Endothelial cell of umbilical vein (primary cell): ENCODE measurements at regions not wholly inside any gene's neighbourhood (a gene's known extent, or its start where the extent isn't known, plus 50 kb on each side); places are given as distances from the start of the nearest gene placed in this dataset.

ENCODE experiments used
- BruUV-seq: library from RNA; stranded (reverse); fragments of 400-500 nt; replicated peaks from 2 replicates; lab custom pipeline; 2021; lab: Mats Ljungman, UMichigan
- CTCF ChIA-PET: fragments of 300-600, 350-600 bp; sonication (Branson Sonifier 250); formaldehyde crosslinking; loops from one replicate; lab custom pipeline; 2021; ENCODE audit warnings: antibody characterized with exemption, inconsistent platforms; lab: Charles Lee
- POLR2A ChIA-PET: fragments of 300-600, 350-600 bp; sonication (Branson Sonifier 250); formaldehyde crosslinking; loops from one replicate; lab custom pipeline; 2021; ENCODE audit warnings: antibody characterized with exemption, inconsistent platforms; lab: Charles Lee
- DNase-seq: peaks from one replicate; pipeline ENCODE4 v3.0.0-alpha.2; 2011; ENCODE audit warnings: low read depth, low spot score
- FAIRE-seq: peaks from 2 replicates; lab custom pipeline; 2011; peaks lifted over from hg19 to GRCh38; lab: Jason Lieb, UNC
- H2AFZ ChIP-seq: 2 replicates; pipeline ENCODE4 v1.6.0; 2012; ENCODE audit warnings: low read depth, low read length, control low read depth, inconsistent platforms
- H3K27ac ChIP-seq: 2 replicates; pipeline ENCODE4 v1.5.1; 2011; ENCODE audit warnings: low read depth, mild to moderate bottlenecking, control low read depth, low read length, moderate library complexity; ENCODE audit not compliant: insufficient read depth
- H3K27me3 ChIP-seq, 2 experiments: 2 replicates each; pipeline versions ENCODE4 v1.6.0 to v1.6.1; 2011; ENCODE audit warnings: low read length in 2 of 2, mixed read lengths in 1 of 2; ENCODE audit not compliant: control insufficient read depth in 2 of 2, insufficient read depth in 2 of 2
- H3K36me3 ChIP-seq, 2 experiments: 2 replicates in 1 of 2; 3 replicates in 1 of 2; pipeline ENCODE4 v1.5.1; 2011; ENCODE audit warnings: low read length in 2 of 2, mild to moderate bottlenecking in 1 of 2, moderate library complexity in 1 of 2; ENCODE audit not compliant: control insufficient read depth in 2 of 2, insufficient read depth in 2 of 2; ENCODE audit errors: extremely low read depth in 1 of 2
- H3K4me1 ChIP-seq: 3 replicates; pipeline ENCODE4 v1.5.1; 2011; ENCODE audit warnings: mild to moderate bottlenecking, low read length; ENCODE audit not compliant: control insufficient read depth, insufficient read depth; ENCODE audit errors: extremely low read depth
- H3K4me2 ChIP-seq: 2 replicates; pipeline ENCODE4 v1.6.1; 2011; ENCODE audit warnings: low read length, control low read depth, mixed read lengths; ENCODE audit not compliant: insufficient read depth
- H3K4me3 ChIP-seq, 3 experiments: fragments of 200-600 bp in 1 of 3; sonication (generic), shearing (Covaris generic) in 1 of 3; replicated peaks in 1 of 3; 2 replicates each; pipeline ENCODE4 v1.5.1; 2011 to 2016; ENCODE audit warnings: control low read depth in 3 of 3, low read length in 3 of 3, mild to moderate bottlenecking in 2 of 3, inconsistent platforms in 1 of 3, low read depth in 1 of 3, moderate library complexity in 1 of 3; ENCODE audit not compliant: insufficient read depth in 1 of 3
- H3K79me2 ChIP-seq: 2 replicates; pipeline ENCODE4 v1.6.0; 2012; ENCODE audit warnings: low read length, inconsistent platforms; ENCODE audit not compliant: control insufficient read depth, insufficient read depth
- H3K9ac ChIP-seq: replicated peaks from 2 replicates; pipeline ENCODE3; 2011; ENCODE audit warnings: low read length, control low read depth; ENCODE audit not compliant: insufficient read depth; ENCODE audit errors: extremely low read depth
- H3K9me1 ChIP-seq: replicated peaks from 3 replicates; pipeline ENCODE4 v1.6.0; 2011; ENCODE audit warnings: mild to moderate bottlenecking, low read length; ENCODE audit not compliant: control insufficient read depth, insufficient read depth; ENCODE audit errors: extremely low read depth
- H3K9me3 ChIP-seq: replicated peaks from 2 replicates; pipeline ENCODE4 v1.5.1; 2012; ENCODE audit warnings: low read length, inconsistent platforms; ENCODE audit not compliant: control insufficient read depth, insufficient read depth
- H4K20me1 ChIP-seq: replicated peaks from 2 replicates; pipeline ENCODE3; 2011; ENCODE audit warnings: mild to moderate bottlenecking, low read length; ENCODE audit not compliant: control insufficient read depth, insufficient read depth; ENCODE audit errors: extremely low read depth
- CTCF ChIP-seq, 2 donors: IDR thresholded peaks; 1 replicate in 1 of 2; 2 replicates in 1 of 2; pipeline ENCODE4 v1.5.1; 2011; ENCODE audit warnings: low read length in 2 of 2, mild to moderate bottlenecking in 2 of 2, moderate library complexity in 2 of 2, control low read depth in 1 of 2, inconsistent platforms in 1 of 2, low read depth in 1 of 2; ENCODE audit not compliant: insufficient read depth in 1 of 2; ENCODE audit errors: extremely low read depth in 1 of 2
- EZH2 ChIP-seq: IDR thresholded peaks from 2 replicates; pipeline ENCODE4 v1.6.1; 2012; ENCODE audit warnings: borderline replicate concordance, low read depth, mild to moderate bottlenecking, moderate library complexity, low read length, inconsistent platforms; ENCODE audit not compliant: severe bottlenecking
- FOS ChIP-seq: IDR thresholded peaks from 2 replicates; pipeline ENCODE4 v1.6.1; 2011; ENCODE audit warnings: mild to moderate bottlenecking, low read length, moderate library complexity, borderline replicate concordance; ENCODE audit not compliant: insufficient read depth
- GATA2 ChIP-seq: IDR thresholded peaks from 2 replicates; pipeline ENCODE4 v1.7.0; 2011; ENCODE audit warnings: low read depth, mild to moderate bottlenecking, moderate library complexity, mixed read lengths, low read length; ENCODE audit not compliant: insufficient read length, insufficient read depth
- JUN ChIP-seq: IDR thresholded peaks from 2 replicates; pipeline ENCODE4 v1.6.1; 2011; ENCODE audit warnings: borderline replicate concordance, low read depth; ENCODE audit not compliant: insufficient read length, insufficient read depth
- MYC ChIP-seq: IDR thresholded peaks from one replicate; pipeline ENCODE4 v1.6.1; 2011; ENCODE audit warnings: mild to moderate bottlenecking, low read depth, low read length
- POLR2A ChIP-seq: IDR thresholded peaks from 2 replicates; pipeline ENCODE4 v1.6.1; 2012; ENCODE audit warnings: low read depth, mild to moderate bottlenecking, control low read depth, low read length
- POLR2AphosphoS5 ChIP-seq: IDR thresholded peaks from 2 replicates; pipeline ENCODE4 v1.6.1; 2012; ENCODE audit warnings: low read depth, mild to moderate bottlenecking, control low read depth, low read length, moderate library complexity; ENCODE audit not compliant: insufficient read depth
- dilution Hi-C: fragments of 300-500 bp; cut with MboI; formaldehyde crosslinking; loops from one replicate; pipeline ENCODE4 v1.15.0; 2019; ENCODE audit warnings: low sequenced_read_pairs; ENCODE audit not compliant: extremely low pct_ligation_motif_present
- intact Hi-C: fragments of 100-400 bp; cut with micrococcal nuclease; formaldehyde crosslinking; loops from one replicate; pipeline ENCODE4 v1.10.0; 2022
- TF ChIP-seq, protein P1 (sequence below): IDR thresholded peaks from 2 replicates; pipeline ENCODE4 v1.6.1; 2011; ENCODE audit not compliant: insufficient read depth, insufficient read length

GRCh38 chr14:56512521-56512920, 67.1 kb upstream of the TMEM260 start:
- no peak overlapping the region for H2AFZ ChIP-seq
- no peaks in the 10 kb centered on the region for H3K79me2 ChIP-seq
- H3K9me1 ChIP-seq, result no peaks in the 10 kb centered on the region
- TF ChIP-seq POLR2AphosphoS5, result no peak
- no peak for TF ChIP-seq MYC
- TF ChIP-seq, protein P1, sequence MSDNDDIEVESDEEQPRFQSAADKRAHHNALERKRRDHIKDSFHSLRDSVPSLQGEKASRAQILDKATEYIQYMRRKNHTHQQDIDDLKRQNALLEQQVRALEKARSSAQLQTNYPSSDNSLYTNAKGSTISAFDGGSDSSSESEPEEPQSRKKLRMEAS, result no peak
- TF ChIP-seq EZH2, result no peak
- TF ChIP-seq CTCF (IDR thresholded peaks at IDR 0.05; ENCODE audit: extremely low read depth in 1 of 2, insufficient read depth in 1 of 2, low read depth in 1 of 2, low read length in 2 of 2), result no peak
- TF ChIP-seq FOS, result no peak
- TF ChIP-seq GATA2, result no peak
- TF ChIP-seq JUN, result no peak
- TF ChIP-seq POLR2A, result no peak
- H4K20me1 ChIP-seq, result no peaks in the 10 kb centered on the region
- H3K27ac ChIP-seq, result no peak overlapping the region
- H3K27me3 ChIP-seq, result peaks cover 0 to 3% of the 10 kb centered on the region in 2 experiments
- FAIRE-seq (no peak), DNase-seq (no peak)
- no peak overlapping the region for H3K9ac ChIP-seq
- intact Hi-C loops (no loop called here), dilution Hi-C loops (no loop called here)
- no peaks in the 10 kb centered on the region for H3K4me1 ChIP-seq
- no peaks in the 10 kb centered on the region for H3K36me3 ChIP-seq
- ChIA-PET POLR2A (no interaction called here), CTCF (interaction anchor here (1.0 kb wide), 1 partner anchor 22 kb away, joined by 4 read pairs; no protein-coding TSS in a partner anchor)
- H3K9me3 ChIP-seq, result no peaks in the 10 kb centered on the region
- no peak overlapping the region for H3K4me2 ChIP-seq
- BruUV-seq, result no TSS peak
- no peak overlapping the region for H3K4me3 ChIP-seq
